ENCODE measurements at regions not wholly inside any gene's neighbourhood (a gene's known extent, or its start where the extent isn't known, plus 50 kb on each side); places are given as distances from the start of the nearest gene placed in this dataset.

- FAIRE-seq: no peak
These were observed 69.2 kb downstream of the INHBA start for GRCh38 chr7:41633690-41634089.

- FAIRE-seq: no peak
These were observed 72.1 kb downstream of the INHBA start for GRCh38 chr7:41630741-41631140.

GRCh38 chr7:41629711-41630111 lies 73.2 kb downstream of the INHBA start:
- no peak for FAIRE-seq

- FAIRE-seq: no peak
These were observed 74.0 kb downstream of the INHBA start for GRCh38 chr7:41628901-41629300.

- FAIRE-seq: no peak
These were observed 75.1 kb downstream of the INHBA start for GRCh38 chr7:41627645-41628298.

GRCh38 chr7:41624818-41625217 lies 78.1 kb downstream of the INHBA start:
- FAIRE-seq: no peak

GRCh38 chr7:41621953-41622831 lies 80.7 kb downstream of the INHBA start:
- peak; percentile 71 for FAIRE-seq

GRCh38 chr7:41617987-41618386 lies 84.9 kb downstream of the INHBA start:
- no peak for FAIRE-seq

GRCh38 chr7:41612798-41613197 lies 90.1 kb downstream of the INHBA start:
- no peak for FAIRE-seq

- FAIRE-seq: no peak
These were observed 90.5 kb downstream of the INHBA start for GRCh38 chr7:41612386-41612785.

- FAIRE-seq: no peak
These were observed 94.4 kb downstream of the INHBA start for GRCh38 chr7:41608447-41608846.

- no peak for FAIRE-seq
These were observed 98.9 kb downstream of the INHBA start for GRCh38 chr7:41603985-41604384.

GRCh38 chr7:41599760-41600159 lies 103.1 kb downstream of the INHBA start:
- no peak for FAIRE-seq

GRCh38 chr7:41592794-41593193 lies 110.1 kb downstream of the INHBA start:
- no peak for FAIRE-seq

GRCh38 chr7:41592236-41592635 lies 110.7 kb downstream of the INHBA start:
- no peak for FAIRE-seq

- no peak for FAIRE-seq
These were observed 111.9 kb downstream of the INHBA start for GRCh38 chr7:41590986-41591385.

- no peak for FAIRE-seq
These were observed 114.5 kb downstream of the INHBA start for GRCh38 chr7:41588341-41588740.

- FAIRE-seq: no peak
These were observed 115.8 kb downstream of the INHBA start for GRCh38 chr7:41586931-41587640.

GRCh38 chr7:41584746-41585145 lies 118.1 kb downstream of the INHBA start:
- no peak for FAIRE-seq

- no peak for FAIRE-seq
These were observed 120.8 kb downstream of the INHBA start for GRCh38 chr7:41582116-41582515.

- no peak for FAIRE-seq
These were observed 121.8 kb downstream of the INHBA start for GRCh38 chr7:41581041-41581440.

- no peak for FAIRE-seq
These were observed 122.6 kb downstream of the INHBA start for GRCh38 chr7:41579961-41580935.
